WERI-Rb-1 (cell line): ENCODE measurements at regions not wholly inside any gene's neighbourhood (a gene's known extent, or its start where the extent isn't known, plus 50 kb on each side); places are given as distances from the start of the nearest gene placed in this dataset.
A peak's percentile ranks its signal among the peaks of the same experiment; 100 is the strongest.

Experiments
- DNase-seq: peaks from one replicate; pipeline ENCODE4 v3.0.0-alpha.2; 2020
- H3K27ac ChIP-seq: fragments of 250-450 bp; sonication (Bioruptor Pico); 2 replicates; pipeline ENCODE4 v1.5.1; 2020; ENCODE audit warnings: mild to moderate bottlenecking, moderate library complexity
- H3K27me3 ChIP-seq: fragments of 250-450 bp; sonication (Bioruptor Pico); 2 replicates; pipeline ENCODE4 v1.5.1; 2021; ENCODE audit warnings: mild to moderate bottlenecking, low read depth, moderate library complexity; ENCODE audit not compliant: insufficient read depth, severe bottlenecking
- H3K36me3 ChIP-seq: fragments of 250-450 bp; sonication (Bioruptor Pico); 2 replicates; pipeline ENCODE4 v1.5.1; 2020; ENCODE audit warnings: mild to moderate bottlenecking, moderate library complexity
- H3K4me3 ChIP-seq: 2 replicates; pipeline ENCODE4 v1.5.1; 2011; ENCODE audit warnings: low read depth, mild to moderate bottlenecking, control low read depth, low read length
- H3K9me3 ChIP-seq: fragments of 250-450 bp; sonication (Bioruptor Pico); 2 replicates; pipeline ENCODE4 v1.5.1; 2021; ENCODE audit warnings: mild to moderate bottlenecking, moderate library complexity; ENCODE audit not compliant: severe bottlenecking
- TF ChIP-seq, protein P1 (sequence below): IDR thresholded peaks from 2 replicates; pipeline ENCODE4 v1.5.1; 2011; ENCODE audit warnings: low read depth, mild to moderate bottlenecking, control low read depth, inconsistent platforms, low read length

DNA sequence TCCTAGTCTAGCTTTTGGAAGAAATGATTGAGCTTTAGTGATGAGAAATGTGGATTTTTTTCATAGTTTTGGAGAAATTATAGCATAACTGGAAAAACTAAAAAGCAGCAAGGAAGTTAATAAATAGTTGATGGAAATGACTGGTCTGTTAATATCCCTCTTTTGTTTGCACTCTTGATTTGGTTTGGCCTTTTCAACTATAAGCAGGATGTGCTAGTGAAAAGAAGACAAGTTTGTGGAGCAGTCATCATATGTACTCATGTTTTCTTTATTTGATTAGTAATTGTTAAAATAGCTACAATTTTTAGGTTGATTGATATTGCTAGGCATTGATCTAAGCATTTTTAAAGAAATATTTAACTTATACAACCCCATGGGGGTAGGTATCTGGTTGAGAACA is 374.7 kb downstream of the TAF11L14 start:
- H3K36me3 ChIP-seq: no peaks in the 10 kb centered on the region
- no peaks in the 10 kb centered on the region for H3K27me3 ChIP-seq
- no peaks in the 10 kb centered on the region for H3K9me3 ChIP-seq
- TF ChIP-seq, protein P1, sequence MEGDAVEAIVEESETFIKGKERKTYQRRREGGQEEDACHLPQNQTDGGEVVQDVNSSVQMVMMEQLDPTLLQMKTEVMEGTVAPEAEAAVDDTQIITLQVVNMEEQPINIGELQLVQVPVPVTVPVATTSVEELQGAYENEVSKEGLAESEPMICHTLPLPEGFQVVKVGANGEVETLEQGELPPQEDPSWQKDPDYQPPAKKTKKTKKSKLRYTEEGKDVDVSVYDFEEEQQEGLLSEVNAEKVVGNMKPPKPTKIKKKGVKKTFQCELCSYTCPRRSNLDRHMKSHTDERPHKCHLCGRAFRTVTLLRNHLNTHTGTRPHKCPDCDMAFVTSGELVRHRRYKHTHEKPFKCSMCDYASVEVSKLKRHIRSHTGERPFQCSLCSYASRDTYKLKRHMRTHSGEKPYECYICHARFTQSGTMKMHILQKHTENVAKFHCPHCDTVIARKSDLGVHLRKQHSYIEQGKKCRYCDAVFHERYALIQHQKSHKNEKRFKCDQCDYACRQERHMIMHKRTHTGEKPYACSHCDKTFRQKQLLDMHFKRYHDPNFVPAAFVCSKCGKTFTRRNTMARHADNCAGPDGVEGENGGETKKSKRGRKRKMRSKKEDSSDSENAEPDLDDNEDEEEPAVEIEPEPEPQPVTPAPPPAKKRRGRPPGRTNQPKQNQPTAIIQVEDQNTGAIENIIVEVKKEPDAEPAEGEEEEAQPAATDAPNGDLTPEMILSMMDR: no peak
- no peak overlapping the region for H3K4me3 ChIP-seq
- DNase-seq: no peak
- no peak overlapping the region for H3K27ac ChIP-seq

DNA sequence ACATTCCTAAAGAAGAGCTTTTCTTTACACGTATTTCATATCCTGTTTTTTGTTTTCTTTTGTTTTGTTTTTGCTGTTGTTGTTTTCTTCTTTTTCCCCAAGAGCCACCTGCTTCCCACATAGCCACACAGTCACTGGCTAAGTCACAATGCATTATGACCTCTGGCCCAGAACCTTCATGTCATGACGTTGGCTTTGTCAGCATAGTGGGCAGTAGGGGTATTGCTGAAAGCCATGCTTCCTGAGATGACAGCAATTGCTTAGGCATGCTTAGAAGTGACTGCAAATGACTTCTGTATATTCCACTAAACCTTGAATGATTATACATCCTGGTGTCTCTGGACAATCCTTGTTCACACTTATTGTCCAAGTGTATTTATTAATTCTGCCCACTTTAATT is 375.8 kb downstream of the TAF11L14 start:
- no peak for DNase-seq
- TF ChIP-seq, protein P1: peak; percentile 29
- Histone ChIP-seq H3K4me3 (no peak overlapping the region), H3K27me3 (no peaks in the 10 kb centered on the region), H3K27ac (no peak overlapping the region), H3K36me3 (no peaks in the 10 kb centered on the region), H3K9me3 (no peaks in the 10 kb centered on the region)

DNA sequence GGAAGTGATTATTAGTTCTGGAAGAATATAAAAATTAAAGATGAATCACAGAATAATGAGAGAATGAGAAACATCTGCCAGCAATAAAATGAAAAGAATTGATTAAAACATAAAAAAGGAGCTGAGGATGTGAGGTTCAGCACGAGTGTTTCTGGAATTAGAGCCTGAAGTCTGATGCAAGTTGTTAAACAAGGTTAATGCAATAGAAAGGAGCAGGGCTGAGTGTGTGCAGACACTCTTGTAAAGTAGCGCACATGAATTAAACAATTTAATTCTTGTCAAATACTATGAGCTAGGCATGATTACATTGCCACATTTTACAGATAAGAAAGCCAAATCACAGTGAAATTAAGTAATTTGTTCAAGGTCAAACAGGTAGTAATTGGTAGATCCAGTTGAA is 384.2 kb downstream of the TAF11L14 start:
- Histone ChIP-seq H3K4me3 (no peak overlapping the region), H3K27ac (no peak overlapping the region), H3K36me3 (no peaks in the 10 kb centered on the region), H3K9me3 (no peaks in the 10 kb centered on the region), H3K27me3 (no peaks in the 10 kb centered on the region)
- TF ChIP-seq, protein P1: no peak
- no peak for DNase-seq

DNA sequence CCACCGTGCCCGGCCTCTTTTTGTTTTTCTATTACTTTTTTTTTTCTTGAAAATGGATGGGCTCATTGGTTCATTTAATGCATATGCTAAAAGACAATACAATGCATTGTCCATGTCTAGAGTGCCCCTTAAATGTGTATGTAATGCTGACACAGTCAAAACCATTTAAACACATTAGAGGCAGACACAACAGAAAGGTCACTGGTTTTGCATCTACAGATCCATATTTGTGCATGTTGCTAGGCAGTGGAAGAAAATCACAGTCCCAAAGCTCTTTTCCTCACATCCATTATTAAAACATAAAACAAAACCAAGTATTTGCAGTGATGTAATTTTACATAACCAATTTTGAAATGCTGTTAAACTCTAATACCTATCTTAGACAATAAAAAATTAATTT is 389.0 kb downstream of the TAF11L14 start:
- H3K36me3 ChIP-seq: no peaks in the 10 kb centered on the region
- TF ChIP-seq, protein P1: no peak
- H3K27me3 ChIP-seq: no peaks in the 10 kb centered on the region
- no peak overlapping the region for H3K27ac ChIP-seq
- H3K9me3 ChIP-seq: no peaks in the 10 kb centered on the region
- no peak overlapping the region for H3K4me3 ChIP-seq
- DNase-seq: no peak

DNA sequence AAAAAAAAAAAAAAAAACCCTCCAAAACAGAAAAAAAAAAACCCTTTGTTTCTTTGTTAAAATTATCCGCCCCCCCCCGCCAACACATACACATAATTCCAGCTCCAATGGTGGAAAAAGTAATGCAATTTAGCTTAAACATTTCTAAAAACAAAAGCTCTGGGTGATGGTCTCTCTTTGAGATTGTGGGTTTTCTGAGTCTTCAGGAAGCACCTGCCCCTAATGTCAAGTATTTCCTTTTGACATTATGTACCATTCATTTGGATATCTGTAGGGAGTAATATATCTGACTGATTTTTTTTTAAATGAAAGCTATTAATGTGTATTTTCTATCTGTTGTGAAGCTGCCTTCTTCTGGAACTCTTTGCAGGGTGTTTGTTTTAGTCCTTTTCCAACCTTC is 389.7 kb downstream of the TAF11L14 start:
- H3K27me3 ChIP-seq: no peaks in the 10 kb centered on the region
- H3K36me3 ChIP-seq: no peaks in the 10 kb centered on the region
- DNase-seq: no peak
- TF ChIP-seq, protein P1: no peak
- no peak overlapping the region for H3K27ac ChIP-seq
- H3K9me3 ChIP-seq: no peaks in the 10 kb centered on the region
- no peak overlapping the region for H3K4me3 ChIP-seq

DNA sequence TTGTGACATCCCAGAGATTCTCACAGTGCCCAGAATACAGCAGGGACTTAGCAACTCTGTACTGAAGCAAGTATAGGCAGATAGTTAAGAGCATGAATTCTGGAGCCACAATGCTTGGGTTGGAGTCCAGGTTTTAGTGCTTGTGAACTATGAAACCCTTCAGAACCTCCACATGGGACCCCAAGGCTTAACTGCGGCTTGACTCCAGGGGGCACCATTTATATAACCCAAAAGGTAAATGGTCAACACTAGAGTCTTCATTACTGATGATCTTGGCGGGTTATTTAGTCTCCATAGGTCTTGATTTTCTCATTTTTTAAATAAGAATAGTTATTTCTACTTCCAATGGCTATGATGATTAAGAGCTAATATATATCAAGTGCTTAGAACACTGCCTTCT is 390.3 kb downstream of the TAF11L14 start:
- no peaks in the 10 kb centered on the region for H3K36me3 ChIP-seq
- TF ChIP-seq, protein P1: no peak
- H3K27me3 ChIP-seq: no peaks in the 10 kb centered on the region
- DNase-seq: no peak
- no peak overlapping the region for H3K27ac ChIP-seq
- H3K9me3 ChIP-seq: no peaks in the 10 kb centered on the region
- no peak overlapping the region for H3K4me3 ChIP-seq
